ENCODE measurements at regions not wholly inside any gene's neighbourhood (a gene's known extent, or its start where the extent isn't known, plus 50 kb on each side); places are given as distances from the start of the nearest gene placed in this dataset.

DNA sequence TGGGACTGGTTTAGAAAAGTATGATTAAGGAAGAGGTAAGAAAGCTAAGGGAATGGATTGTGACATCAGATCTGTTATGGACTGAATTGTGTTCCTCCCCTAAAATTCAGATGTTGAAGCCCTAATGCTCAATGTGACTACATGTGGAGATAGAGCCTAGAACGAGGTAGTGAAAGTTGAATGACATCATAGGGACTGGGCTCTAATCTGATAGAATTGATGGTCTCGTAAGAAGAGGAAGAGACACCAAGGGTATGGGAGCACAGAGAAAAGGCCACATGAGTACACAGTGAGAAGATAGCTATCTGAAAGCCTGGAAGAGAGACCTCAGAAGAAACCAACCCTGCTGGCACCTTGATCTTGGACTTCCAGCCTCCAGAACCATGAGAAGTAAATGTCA is 178.3 kb downstream of the TRIB2 start:
- Histone ChIP-seq H3K27me3 (ENCODE audit: insufficient read depth, low read depth, severe bottlenecking) (no peaks in the 10 kb centered on the region), H3K9me3 (ENCODE audit: severe bottlenecking) (peaks cover 4% of the 10 kb centered on the region), H3K4me3 (ENCODE audit: low read depth, low read length) (no peak overlapping the region), H3K27ac (no peak overlapping the region), H3K36me3 (no peaks in the 10 kb centered on the region)
- no peak for DNase-seq
- TF ChIP-seq, protein P1, sequence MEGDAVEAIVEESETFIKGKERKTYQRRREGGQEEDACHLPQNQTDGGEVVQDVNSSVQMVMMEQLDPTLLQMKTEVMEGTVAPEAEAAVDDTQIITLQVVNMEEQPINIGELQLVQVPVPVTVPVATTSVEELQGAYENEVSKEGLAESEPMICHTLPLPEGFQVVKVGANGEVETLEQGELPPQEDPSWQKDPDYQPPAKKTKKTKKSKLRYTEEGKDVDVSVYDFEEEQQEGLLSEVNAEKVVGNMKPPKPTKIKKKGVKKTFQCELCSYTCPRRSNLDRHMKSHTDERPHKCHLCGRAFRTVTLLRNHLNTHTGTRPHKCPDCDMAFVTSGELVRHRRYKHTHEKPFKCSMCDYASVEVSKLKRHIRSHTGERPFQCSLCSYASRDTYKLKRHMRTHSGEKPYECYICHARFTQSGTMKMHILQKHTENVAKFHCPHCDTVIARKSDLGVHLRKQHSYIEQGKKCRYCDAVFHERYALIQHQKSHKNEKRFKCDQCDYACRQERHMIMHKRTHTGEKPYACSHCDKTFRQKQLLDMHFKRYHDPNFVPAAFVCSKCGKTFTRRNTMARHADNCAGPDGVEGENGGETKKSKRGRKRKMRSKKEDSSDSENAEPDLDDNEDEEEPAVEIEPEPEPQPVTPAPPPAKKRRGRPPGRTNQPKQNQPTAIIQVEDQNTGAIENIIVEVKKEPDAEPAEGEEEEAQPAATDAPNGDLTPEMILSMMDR (IDR thresholded peaks at IDR 0.05; ENCODE audit: low read depth, low read length) = no peak

DNA sequence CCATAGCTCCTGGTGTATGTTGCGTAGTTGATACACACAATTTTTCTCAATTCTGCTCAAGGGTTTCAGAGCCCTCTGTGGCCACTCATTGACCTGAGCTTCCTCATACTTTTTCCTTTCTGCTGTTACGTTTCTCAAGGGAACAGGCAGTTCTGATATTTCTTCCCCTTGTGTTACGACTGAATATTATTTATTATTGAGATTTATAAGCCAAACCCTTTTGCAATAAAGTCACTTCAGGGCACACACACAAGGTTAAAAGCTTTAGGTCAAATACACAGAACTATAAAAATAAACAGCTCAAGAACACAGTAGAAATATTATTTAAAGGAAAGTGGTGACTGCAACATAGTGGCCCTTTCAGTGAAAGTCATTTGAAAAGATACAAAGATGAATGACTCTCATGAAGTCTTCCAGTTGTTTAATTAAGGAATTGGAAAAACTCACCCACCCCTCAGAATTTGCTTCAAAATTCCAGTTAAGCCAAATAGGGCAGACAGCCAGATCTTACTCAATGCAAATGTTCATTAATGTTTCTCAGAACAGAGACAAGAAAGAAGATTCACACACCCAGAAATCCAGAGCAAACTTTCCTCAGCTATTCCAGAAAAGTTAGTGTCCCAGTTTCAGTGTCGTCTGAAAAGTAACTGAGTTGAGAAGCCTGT is 179.7 kb downstream of the TRIB2 start:
- TF ChIP-seq, protein P1 (IDR thresholded peaks at IDR 0.05; ENCODE audit: low read depth, low read length) = no peak
- Histone ChIP-seq H3K4me3 (ENCODE audit: low read depth, low read length) (no peak overlapping the region), H3K27ac (no peak overlapping the region), H3K36me3 (no peaks in the 10 kb centered on the region), H3K9me3 (ENCODE audit: severe bottlenecking) (peaks cover 4% of the 10 kb centered on the region), H3K27me3 (ENCODE audit: insufficient read depth, low read depth, severe bottlenecking) (no peaks in the 10 kb centered on the region)
- no peak for DNase-seq

DNA sequence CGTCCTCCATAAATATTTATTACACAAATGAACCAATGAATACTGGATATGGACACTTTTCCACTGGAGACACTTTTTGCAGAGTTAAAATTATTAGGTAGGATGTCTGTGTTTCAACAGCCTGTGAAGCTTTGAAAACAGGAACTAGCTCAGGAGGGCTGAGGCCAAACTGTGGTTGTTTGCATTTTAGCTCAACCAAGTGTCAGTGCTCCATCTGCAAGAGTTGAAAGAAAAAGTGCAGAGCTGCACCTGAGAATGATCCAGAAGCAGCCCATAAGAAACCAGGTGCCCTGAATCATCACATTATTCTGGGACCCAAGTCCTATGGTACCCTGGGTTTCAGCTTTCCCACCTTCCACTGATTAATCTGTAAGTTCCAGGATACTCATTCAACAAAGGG is 180.4 kb downstream of the TRIB2 start:
- Histone ChIP-seq H3K4me3 (ENCODE audit: low read depth, low read length) (no peak overlapping the region), H3K9me3 (ENCODE audit: severe bottlenecking) (peaks cover 4% of the 10 kb centered on the region), H3K27ac (no peak overlapping the region), H3K36me3 (no peaks in the 10 kb centered on the region), H3K27me3 (ENCODE audit: insufficient read depth, low read depth, severe bottlenecking) (no peaks in the 10 kb centered on the region)
- no peak for DNase-seq
- TF ChIP-seq, protein P1 (IDR thresholded peaks at IDR 0.05; ENCODE audit: low read depth, low read length) = no peak

DNA sequence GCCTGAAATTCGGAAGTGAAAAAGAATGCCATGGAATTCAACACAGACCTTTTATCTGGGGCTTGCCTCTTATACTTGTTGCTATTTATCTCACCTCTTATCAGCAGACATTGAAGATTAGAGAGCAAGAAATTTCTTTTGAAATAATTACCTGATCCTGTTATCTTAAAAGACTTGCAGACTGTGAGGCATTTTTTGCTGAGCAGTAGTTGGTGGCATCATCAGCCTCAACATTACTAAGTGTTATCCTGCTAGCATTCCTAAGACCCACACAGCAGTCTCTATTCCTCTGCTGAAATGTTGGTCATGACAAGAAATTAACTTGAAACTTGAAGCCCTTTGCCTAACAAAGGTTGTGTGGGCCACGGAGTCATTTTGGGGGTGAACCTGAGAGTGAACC is 186.5 kb downstream of the TRIB2 start:
- no peaks in the 10 kb centered on the region for H3K27me3 ChIP-seq (ENCODE audit: insufficient read depth, low read depth, severe bottlenecking)
- H3K27ac ChIP-seq = no peak overlapping the region
- no peak for DNase-seq
- H3K36me3 ChIP-seq = no peaks in the 10 kb centered on the region
- no peaks in the 10 kb centered on the region for H3K9me3 ChIP-seq (ENCODE audit: severe bottlenecking)
- TF ChIP-seq, protein P1 (IDR thresholded peaks at IDR 0.05; ENCODE audit: low read depth, low read length) = no peak
- H3K4me3 ChIP-seq (ENCODE audit: low read depth, low read length) = no peak overlapping the region

DNA sequence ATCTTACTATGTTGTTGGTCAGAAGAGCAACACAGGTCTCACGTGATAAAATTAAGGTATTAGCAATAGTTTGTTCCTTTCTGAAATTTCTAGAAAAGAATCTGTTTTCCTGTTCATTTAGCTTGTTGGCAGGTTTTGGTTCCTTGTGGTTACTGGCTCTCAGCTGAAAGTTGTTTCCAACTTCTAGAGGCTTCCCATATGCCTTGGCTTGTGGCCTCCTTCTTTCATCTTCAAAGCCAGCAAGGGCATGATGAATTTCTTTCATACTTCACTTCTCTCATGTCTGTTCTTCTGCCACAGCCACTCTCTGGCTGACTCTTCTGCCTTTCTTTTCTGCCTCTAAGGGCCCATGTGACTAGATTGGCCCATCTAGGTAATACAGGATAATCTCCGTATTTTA is 193.7 kb downstream of the TRIB2 start:
- Histone ChIP-seq H3K27ac (no peak overlapping the region), H3K9me3 (ENCODE audit: severe bottlenecking) (no peaks in the 10 kb centered on the region), H3K27me3 (ENCODE audit: insufficient read depth, low read depth, severe bottlenecking) (no peaks in the 10 kb centered on the region), H3K36me3 (no peaks in the 10 kb centered on the region), H3K4me3 (ENCODE audit: low read depth, low read length) (no peak overlapping the region)
- TF ChIP-seq, protein P1 (IDR thresholded peaks at IDR 0.05; ENCODE audit: low read depth, low read length) = no peak
- DNase-seq = no peak

DNA sequence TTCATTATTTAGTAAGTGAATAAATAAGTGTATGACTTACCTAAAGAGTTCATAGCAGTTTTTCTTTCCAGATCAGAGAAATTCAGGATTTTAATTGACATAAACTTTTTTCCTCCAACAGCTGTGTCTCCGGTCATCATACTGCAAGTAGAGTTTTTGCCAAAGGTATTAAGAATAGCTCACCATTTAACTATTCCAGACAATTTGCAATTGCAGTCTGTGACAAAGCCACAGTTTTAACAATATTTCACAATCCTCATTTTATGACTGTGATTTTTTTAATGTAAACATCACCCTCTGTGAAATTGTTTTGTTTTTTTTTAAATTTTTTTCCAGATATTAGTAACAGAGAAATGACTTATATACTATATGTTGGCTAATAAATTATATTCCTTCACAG is 199.1 kb downstream of the TRIB2 start:
- no peak for DNase-seq
- no peaks in the 10 kb centered on the region for H3K9me3 ChIP-seq (ENCODE audit: severe bottlenecking)
- H3K4me3 ChIP-seq (ENCODE audit: low read depth, low read length) = no peak overlapping the region
- TF ChIP-seq, protein P1 (IDR thresholded peaks at IDR 0.05; ENCODE audit: low read depth, low read length) = no peak
- H3K36me3 ChIP-seq = no peaks in the 10 kb centered on the region
- no peak overlapping the region for H3K27ac ChIP-seq
- H3K27me3 ChIP-seq (ENCODE audit: insufficient read depth, low read depth, severe bottlenecking) = no peaks in the 10 kb centered on the region
